ENCODE measurements at regions not wholly inside any gene's neighbourhood (a gene's known extent, or its start where the extent isn't known, plus 50 kb on each side); places are given as distances from the start of the nearest gene placed in this dataset.
"Not testable (repeated sequence)": the region's sequence is repeated elsewhere in the genome, so short reads cannot be mapped to it uniquely, and the experiment has no call there.

DNA sequence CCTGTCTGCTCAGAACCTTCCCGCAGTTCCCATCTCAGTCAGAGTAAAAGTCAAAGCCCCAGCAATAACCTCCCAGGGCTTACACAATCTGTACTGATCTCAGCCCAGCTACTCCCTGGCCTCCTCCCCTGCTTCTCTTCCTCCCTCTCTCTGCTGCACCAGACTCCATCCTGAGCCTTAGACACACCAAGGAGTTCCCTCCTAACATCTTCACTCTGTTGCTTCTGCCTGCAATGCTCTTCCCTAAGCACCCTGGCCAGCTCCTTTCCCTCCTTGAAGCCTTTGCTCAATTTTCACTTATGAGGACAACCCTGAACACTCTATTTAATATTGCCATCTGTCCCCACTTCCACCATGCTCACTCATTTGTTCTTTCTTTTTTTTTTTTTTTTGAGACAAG is 173.7 kb upstream of the POTED start:
- H3K9me3 ChIP-seq (ENCODE audit: control insufficient read depth, insufficient read depth, low read length); DNase-seq; H3K56ac ChIP-seq (ENCODE audit: extremely low read depth, insufficient read depth, low read length); H2BK120ac ChIP-seq (ENCODE audit: low read depth, low read length); H3K27me3 ChIP-seq (ENCODE audit: control insufficient read depth, insufficient read depth, low read length); intact Hi-C loops (cut with micrococcal nuclease); H4K5ac ChIP-seq (ENCODE audit: low read depth, low read length); H3K23ac ChIP-seq (ENCODE audit: low read depth, low read length); H3K4ac ChIP-seq (ENCODE audit: low read depth, low read length); CTCF ChIA-PET; H4K20me1 ChIP-seq (ENCODE audit: insufficient read depth, low read length); in situ Hi-C loops (cut with MboI; ENCODE audit: low sequenced_read_pairs); H2BK20ac ChIP-seq (ENCODE audit: low read depth, low read length); H4K8ac ChIP-seq (ENCODE audit: low read depth in 2 of 2, low read length in 2 of 2); H2AFZ ChIP-seq (replicated peaks; ENCODE audit: low read length, poor library complexity); H3K4me2 ChIP-seq (ENCODE audit: low read depth, low read length); H2BK15ac ChIP-seq (ENCODE audit: low read depth, low read length); H3K9me1 ChIP-seq (ENCODE audit: insufficient read depth, low read length); H3K4me3 ChIP-seq (ENCODE audit: insufficient read depth, low read depth, low read length); H2AK5ac ChIP-seq (ENCODE audit: low read depth, low read length); H3K27ac ChIP-seq (ENCODE audit: insufficient read depth, low read length); H3K36me3 ChIP-seq (ENCODE audit: control insufficient read depth, insufficient read depth, low read length); H4K91ac ChIP-seq (ENCODE audit: insufficient read depth, low read depth, low read length); H3K18ac ChIP-seq (ENCODE audit: low read depth, low read length); H3K9ac ChIP-seq (ENCODE audit: low read depth, low read length); H2AK9ac ChIP-seq (replicated peaks; ENCODE audit: low read depth, low read length, poor library complexity); ATAC-seq (ENCODE audit: low read depth); H2BK5ac ChIP-seq (ENCODE audit: low read depth, low read length, poor library complexity, severe bottlenecking); H3K14ac ChIP-seq (replicated peaks; ENCODE audit: low read depth, low read length); POLR2A ChIA-PET (ENCODE audit: unreplicated experiment); BruUV-seq (replicated peaks); H3K79me1 ChIP-seq (ENCODE audit: low read depth in 1 of 2, low read length in 2 of 2); H3K4me1 ChIP-seq (ENCODE audit: control insufficient read depth, insufficient read depth, low read length); dilution Hi-C loops (cut with HindIII; ENCODE audit: low sequenced_read_pairs, unreplicated experiment): not testable (repeated sequence)
- WGBS, 2 experiments (ENCODE audit: extremely low coverage in 2 of 2, insufficient read length in 1 of 2): 80% methylated on average over 1 of the region's 1 CpG; no CpG with 5 or more reads in 1 of the 2 experiments

DNA sequence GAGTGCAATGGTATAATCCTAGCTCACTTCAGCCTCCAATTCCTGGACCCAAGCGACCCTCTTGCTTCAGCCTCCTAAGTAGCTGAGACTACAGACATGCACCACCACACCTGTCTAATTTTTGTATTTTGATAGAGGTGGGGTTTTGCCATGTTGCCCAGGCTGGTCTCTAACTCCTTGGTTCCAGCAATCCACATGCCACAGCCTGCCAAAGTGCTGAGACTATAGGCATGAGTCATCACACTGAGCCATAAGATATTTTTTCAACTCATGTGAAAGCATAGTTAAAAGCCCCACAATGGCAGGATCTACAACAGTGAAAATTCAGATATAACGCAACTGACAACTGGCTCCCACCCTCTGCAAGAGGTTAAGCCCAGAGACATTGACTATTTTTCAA is 161.8 kb upstream of the POTED start:
- H3K18ac ChIP-seq (ENCODE audit: low read depth, low read length); H2AK9ac ChIP-seq (replicated peaks; ENCODE audit: low read depth, low read length, poor library complexity); H4K5ac ChIP-seq (ENCODE audit: low read depth, low read length); H3K9ac ChIP-seq (ENCODE audit: low read depth, low read length); H2AFZ ChIP-seq (replicated peaks; ENCODE audit: low read length, poor library complexity); H3K36me3 ChIP-seq (ENCODE audit: control insufficient read depth, insufficient read depth, low read length); H3K4ac ChIP-seq (ENCODE audit: low read depth, low read length); H4K8ac ChIP-seq (ENCODE audit: low read depth in 2 of 2, low read length in 2 of 2); CTCF ChIA-PET; intact Hi-C loops (cut with micrococcal nuclease); H3K56ac ChIP-seq (ENCODE audit: extremely low read depth, insufficient read depth, low read length); POLR2A ChIA-PET (ENCODE audit: unreplicated experiment); DNase-seq; dilution Hi-C loops (cut with HindIII; ENCODE audit: low sequenced_read_pairs, unreplicated experiment); H4K20me1 ChIP-seq (ENCODE audit: insufficient read depth, low read length); H2AK5ac ChIP-seq (ENCODE audit: low read depth, low read length); H2BK120ac ChIP-seq (ENCODE audit: low read depth, low read length); H3K27ac ChIP-seq (ENCODE audit: insufficient read depth, low read length); H3K79me1 ChIP-seq (ENCODE audit: low read depth in 1 of 2, low read length in 2 of 2); H3K4me3 ChIP-seq (ENCODE audit: insufficient read depth, low read depth, low read length); H3K4me2 ChIP-seq (ENCODE audit: low read depth, low read length); H3K4me1 ChIP-seq (ENCODE audit: control insufficient read depth, insufficient read depth, low read length); H2BK5ac ChIP-seq (ENCODE audit: low read depth, low read length, poor library complexity, severe bottlenecking); H3K27me3 ChIP-seq (ENCODE audit: control insufficient read depth, insufficient read depth, low read length); H4K91ac ChIP-seq (ENCODE audit: insufficient read depth, low read depth, low read length); in situ Hi-C loops (cut with MboI; ENCODE audit: low sequenced_read_pairs); BruUV-seq (replicated peaks); H3K9me1 ChIP-seq (ENCODE audit: insufficient read depth, low read length); H2BK20ac ChIP-seq (ENCODE audit: low read depth, low read length); H3K23ac ChIP-seq (ENCODE audit: low read depth, low read length); H2BK15ac ChIP-seq (ENCODE audit: low read depth, low read length); ATAC-seq (ENCODE audit: low read depth); H3K9me3 ChIP-seq (ENCODE audit: control insufficient read depth, insufficient read depth, low read length); H3K14ac ChIP-seq (replicated peaks; ENCODE audit: low read depth, low read length): not testable (repeated sequence)
- WGBS, 2 experiments (ENCODE audit: extremely low coverage in 2 of 2, insufficient read length in 1 of 2): no CpG with 5 or more reads among the region's 2 CpGs

Data from IMR-90 (cell line).